SIG-M5 treated with dmso at 0.1 percent for 504 hours (cell line): ENCODE measurements at regions not wholly inside any gene's neighbourhood (a gene's known extent, or its start where the extent isn't known, plus 50 kb on each side); places are given as distances from the start of the nearest gene placed in this dataset.

Experiments used
- DNase-seq: peaks from one replicate; lab custom pipeline; 2025; ENCODE audit not compliant: unreplicated experiment; lab: John Stamatoyannopoulos, UW

- no peak for DNase-seq
These were observed 58.0 kb upstream of the ETV3 start for GRCh38 chr1:157196245-157196543.

- no peak for DNase-seq
These were observed 57.5 kb upstream of the ETV3 start for GRCh38 chr1:157195521-157196244.

- no peak for DNase-seq
These were observed 56.7 kb upstream of the ETV3 start for GRCh38 chr1:157194731-157195520.

- peak; percentile 77 for DNase-seq
These were observed 55.7 kb upstream of the ETV3 start for GRCh38 chr1:157193702-157194391.

GRCh38 chr1:157193219-157193618, 55.0 kb upstream of the ETV3 start:
- DNase-seq, result no peak

DNA sequence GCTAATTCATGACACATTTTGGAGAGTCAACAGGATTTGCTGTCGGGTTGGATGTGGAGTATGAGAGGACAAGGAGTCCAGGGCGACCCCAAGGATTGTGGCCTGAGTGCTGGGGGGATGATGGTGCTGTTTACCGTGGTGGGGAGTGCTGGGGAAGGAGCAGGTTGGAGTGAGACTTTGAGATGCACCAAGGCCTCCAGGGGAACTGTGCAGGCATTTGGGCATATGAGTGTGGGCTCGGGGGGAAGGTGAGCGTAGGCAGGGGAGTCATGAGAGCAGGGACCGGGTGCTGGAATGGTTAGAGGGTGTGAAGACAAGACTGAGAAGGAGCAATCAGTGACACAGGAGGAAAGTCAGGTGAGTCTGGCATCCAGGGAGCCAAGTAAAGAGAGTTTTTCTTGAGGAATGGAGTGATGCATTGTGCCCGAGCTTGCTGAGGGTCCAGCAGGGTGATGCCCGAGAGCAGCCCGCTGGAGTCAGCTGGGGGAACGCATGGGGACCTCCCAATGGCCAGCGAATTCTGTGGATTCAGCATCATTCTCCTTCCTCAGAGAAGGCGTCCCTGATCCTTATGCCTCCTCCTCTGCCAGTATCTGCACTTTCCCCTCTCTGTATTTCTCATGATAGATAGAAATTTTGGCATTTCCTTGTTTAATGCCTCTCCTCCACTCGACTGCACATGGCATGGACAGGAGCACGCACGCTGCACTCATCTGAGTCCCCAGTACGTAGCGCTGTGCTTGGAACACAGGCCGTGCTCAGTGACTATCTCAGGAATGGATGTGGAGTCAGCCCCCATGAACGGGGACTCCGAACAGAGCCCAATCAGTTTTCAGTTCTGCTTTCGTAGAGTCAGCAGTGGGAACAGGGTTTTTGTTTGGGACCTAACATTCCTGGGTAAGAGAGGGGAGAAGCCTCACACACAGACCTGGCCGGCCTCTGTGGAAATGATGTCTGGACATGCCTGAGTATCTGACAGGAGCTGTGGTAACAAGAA, 52.1 kb upstream of the ETV3 start:
- no peak for DNase-seq

GRCh38 chr1:157189096-157189495, 50.9 kb upstream of the ETV3 start:
- DNase-seq, result no peak
